GM19023 (cell line): ENCODE measurements at regions not wholly inside any gene's neighbourhood (a gene's known extent, or its start where the extent isn't known, plus 50 kb on each side); places are given as distances from the start of the nearest gene placed in this dataset.
"Not testable (repeated sequence)": the region's sequence is repeated elsewhere in the genome, so short reads cannot be mapped to it uniquely, and the experiment has no call there.

Source experiments
- ATAC-seq: cut with Tn5 transposase; IDR thresholded peaks from one replicate; pipeline ENCODE4 v1.9.1; 2021; ENCODE audit warnings: mild to moderate bottlenecking, moderate library complexity; ENCODE audit not compliant: unreplicated experiment

DNA sequence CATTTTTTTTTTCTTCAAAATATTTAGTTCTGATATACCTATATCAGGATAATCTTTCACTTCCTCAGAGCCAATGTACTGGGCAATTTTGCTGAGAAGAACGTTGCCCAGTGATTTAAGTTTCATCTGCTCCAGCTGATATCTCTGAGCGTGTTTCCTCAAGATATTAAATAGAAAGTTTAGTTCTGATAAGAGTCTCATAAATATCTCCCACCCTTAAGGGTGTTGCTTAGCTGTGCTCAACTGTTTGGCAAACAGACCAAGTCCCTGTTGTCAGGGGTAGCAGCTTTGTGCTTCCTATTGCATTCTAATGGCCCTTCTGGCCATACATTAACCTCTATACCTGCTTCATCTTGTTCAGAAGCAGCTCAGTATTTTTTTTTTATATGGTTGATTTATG, 84.7 kb upstream of the GPR141 start:
- ATAC-seq, result no peak

DNA sequence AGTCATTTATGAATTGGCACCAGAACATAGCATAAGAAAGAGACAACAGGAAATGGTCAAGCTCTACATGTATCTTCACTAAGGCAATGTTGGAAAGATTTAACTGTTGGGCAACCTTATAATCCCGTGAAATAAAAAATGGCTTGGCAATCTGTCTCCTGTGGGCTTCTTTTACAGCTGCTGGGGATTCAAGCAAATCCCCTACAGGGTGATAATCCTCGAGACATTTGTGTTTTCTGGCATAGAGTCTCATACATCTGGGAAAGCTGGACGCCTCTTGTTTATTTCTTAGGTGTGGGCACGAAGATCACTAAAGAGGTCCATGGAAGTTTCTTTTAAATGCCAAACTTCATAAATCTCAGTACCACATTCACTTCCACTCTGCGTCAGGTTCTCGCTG, 82.2 kb upstream of the GPR141 start:
- ATAC-seq, result no peak

DNA sequence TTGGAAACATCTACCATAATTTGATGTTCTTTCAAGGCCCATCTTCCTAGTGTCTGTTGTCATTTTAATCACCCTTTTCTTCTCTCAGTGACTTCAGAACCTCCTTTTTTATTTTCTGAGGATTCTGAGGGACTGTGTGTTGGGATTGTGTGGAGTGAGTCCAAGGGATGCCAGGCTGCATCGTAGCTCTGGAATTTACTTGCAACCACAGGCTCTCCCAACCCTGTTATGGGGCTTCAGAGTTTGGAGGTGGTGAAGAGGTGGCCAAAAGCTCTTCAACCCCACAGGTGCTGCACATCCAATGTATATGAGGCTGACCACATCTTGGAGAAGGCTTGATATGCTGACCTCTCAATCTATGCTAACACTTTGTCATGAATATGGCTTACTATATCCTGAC, 79.5 kb upstream of the GPR141 start:
- ATAC-seq, result no peak

DNA sequence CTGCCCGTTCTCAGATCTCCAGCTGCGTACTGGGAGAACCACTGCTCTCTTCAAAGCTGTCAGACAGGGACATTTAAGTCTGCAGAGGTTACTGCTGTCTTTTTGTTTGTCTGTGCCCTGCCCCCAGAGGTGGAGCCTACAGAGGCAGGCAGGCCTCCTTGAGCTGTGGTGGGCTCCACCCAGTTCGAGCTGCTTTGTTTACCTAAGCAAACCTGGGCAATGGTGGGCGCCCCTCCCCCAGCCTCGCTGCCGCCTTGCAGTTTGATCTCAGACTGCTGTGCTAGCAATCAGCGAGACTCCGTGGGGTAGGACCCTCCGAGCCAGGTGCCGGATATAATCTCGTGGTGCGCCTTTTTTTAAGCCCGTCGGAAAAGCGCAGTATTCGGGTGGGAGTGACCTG, 66.2 kb upstream of the GPR141 start:
- not testable (repeated sequence) for ATAC-seq

DNA sequence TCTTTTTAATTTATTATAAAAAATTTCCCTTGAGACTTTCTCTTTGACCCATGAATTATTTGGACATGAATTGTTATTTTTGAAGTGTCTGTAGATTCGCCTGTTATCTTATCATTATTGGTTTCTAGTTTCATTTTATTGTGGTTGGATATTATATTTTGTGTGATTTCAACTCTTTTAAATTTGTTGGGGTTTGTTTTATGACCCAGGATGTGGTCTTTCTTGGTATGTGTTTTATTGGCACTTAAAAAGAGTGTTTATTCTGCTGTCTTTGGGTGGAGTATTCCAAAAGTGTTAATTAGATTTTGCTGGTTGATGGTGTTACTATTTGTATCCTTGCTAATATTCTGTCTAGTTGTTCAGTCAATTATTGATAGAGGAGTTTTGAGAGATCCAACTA, 50.5 kb upstream of the GPR141 start:
- no peak for ATAC-seq
